ENCODE measurements at regions not wholly inside any gene's neighbourhood (a gene's known extent, or its start where the extent isn't known, plus 50 kb on each side); places are given as distances from the start of the nearest gene placed in this dataset.
"Not testable (repeated sequence)": the region's sequence is repeated elsewhere in the genome, so short reads cannot be mapped to it uniquely, and the experiment has no call there.

- no peak for DNase-seq (ENCODE audit: low read depth)
These were observed 182.1 kb upstream of the OTX2 start for GRCh38 chr14:56992332-56992820.

GRCh38 chr14:56990991-56991627 lies 180.8 kb upstream of the OTX2 start:
- not testable (repeated sequence) for DNase-seq (ENCODE audit: low read depth)

GRCh38 chr14:56989359-56989758 lies 179.1 kb upstream of the OTX2 start:
- DNase-seq (ENCODE audit: low read depth): no peak

- no peak for DNase-seq (ENCODE audit: low read depth)
These were observed 169.7 kb upstream of the OTX2 start for GRCh38 chr14:56979936-56980335.

- no peak for DNase-seq (ENCODE audit: low read depth)
These were observed 165.9 kb upstream of the OTX2 start for GRCh38 chr14:56976211-56976610.

- DNase-seq (ENCODE audit: low read depth): no peak
These were observed 165.2 kb upstream of the OTX2 start for GRCh38 chr14:56975521-56975920.

- no peak for DNase-seq (ENCODE audit: low read depth)
These were observed 162.7 kb upstream of the OTX2 start for GRCh38 chr14:56972948-56973347.

- DNase-seq (ENCODE audit: low read depth): no peak
These were observed 154.6 kb upstream of the OTX2 start for GRCh38 chr14:56964895-56965294.

GRCh38 chr14:56963381-56963780 lies 153.1 kb upstream of the OTX2 start:
- DNase-seq (ENCODE audit: low read depth): no peak

- no peak for DNase-seq (ENCODE audit: low read depth)
These were observed 152.3 kb upstream of the OTX2 start for GRCh38 chr14:56962444-56963080.

- no peak for DNase-seq (ENCODE audit: low read depth)
These were observed 149.6 kb upstream of the OTX2 start for GRCh38 chr14:56959869-56960268.

GRCh38 chr14:56959121-56959520 lies 148.8 kb upstream of the OTX2 start:
- DNase-seq (ENCODE audit: low read depth): no peak

GRCh38 chr14:56956182-56956581 lies 145.9 kb upstream of the OTX2 start:
- no peak for DNase-seq (ENCODE audit: low read depth)

- no peak for DNase-seq (ENCODE audit: low read depth)
These were observed 145.5 kb upstream of the OTX2 start for GRCh38 chr14:56955745-56956144.

GRCh38 chr14:56953884-56954283 lies 143.6 kb upstream of the OTX2 start:
- DNase-seq (ENCODE audit: low read depth): no peak

- DNase-seq (ENCODE audit: low read depth): no peak
These were observed 142.6 kb upstream of the OTX2 start for GRCh38 chr14:56952766-56953473.

- DNase-seq (ENCODE audit: low read depth): peak; percentile 1
These were observed 139.5 kb upstream of the OTX2 start for GRCh38 chr14:56949828-56950227.

- DNase-seq (ENCODE audit: low read depth): no peak
These were observed 135.0 kb upstream of the OTX2 start for GRCh38 chr14:56945291-56945690.

GRCh38 chr14:56944397-56944796 lies 134.1 kb upstream of the OTX2 start:
- no peak for DNase-seq (ENCODE audit: low read depth)

GRCh38 chr14:56933446-56933845 lies 123.2 kb upstream of the OTX2 start:
- DNase-seq (ENCODE audit: low read depth): no peak

- DNase-seq (ENCODE audit: low read depth): no peak
These were observed 108.7 kb upstream of the OTX2 start for GRCh38 chr14:56918849-56919574.

- no peak for DNase-seq (ENCODE audit: low read depth)
These were observed 95.0 kb upstream of the OTX2 start for GRCh38 chr14:56905282-56905681.
